ENCODE measurements at regions not wholly inside any gene's neighbourhood (a gene's known extent, or its start where the extent isn't known, plus 50 kb on each side); places are given as distances from the start of the nearest gene placed in this dataset.
"Not testable (repeated sequence)": the region's sequence is repeated elsewhere in the genome, so short reads cannot be mapped to it uniquely, and the experiment has no call there.

DNA sequence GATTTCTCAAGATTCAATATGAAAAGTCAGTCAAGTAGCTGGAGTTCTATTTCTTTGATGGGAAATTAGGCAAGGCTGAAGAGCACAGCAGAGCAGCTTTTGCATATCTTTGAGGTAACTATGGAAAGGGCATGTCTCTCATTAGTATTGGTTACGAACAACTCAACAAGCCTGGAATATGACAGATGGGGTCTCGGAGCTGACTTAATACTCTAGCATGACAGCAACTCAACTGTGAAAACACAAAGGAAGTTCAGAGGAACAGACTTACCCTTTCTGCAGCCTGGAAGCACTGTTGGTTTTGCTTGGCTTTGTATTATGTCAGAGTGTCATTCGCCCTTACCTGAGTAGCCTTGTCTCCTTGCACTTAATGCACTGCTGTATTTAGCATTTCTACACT lies 79.9 kb upstream of the AADAT start:
- Histone ChIP-seq H3K27me3 (no peaks in the 10 kb centered on the region), H3K9me3 (replicated peaks in 1 of 11) (peaks cover 0 to 12% (median 9%) of the 10 kb centered on the region in 11 experiments; a peak in 13 of 22 replicates)
- no peak for TF ChIP-seq Cebpa-rat (IDR thresholded peaks at IDR 0.05)

DNA sequence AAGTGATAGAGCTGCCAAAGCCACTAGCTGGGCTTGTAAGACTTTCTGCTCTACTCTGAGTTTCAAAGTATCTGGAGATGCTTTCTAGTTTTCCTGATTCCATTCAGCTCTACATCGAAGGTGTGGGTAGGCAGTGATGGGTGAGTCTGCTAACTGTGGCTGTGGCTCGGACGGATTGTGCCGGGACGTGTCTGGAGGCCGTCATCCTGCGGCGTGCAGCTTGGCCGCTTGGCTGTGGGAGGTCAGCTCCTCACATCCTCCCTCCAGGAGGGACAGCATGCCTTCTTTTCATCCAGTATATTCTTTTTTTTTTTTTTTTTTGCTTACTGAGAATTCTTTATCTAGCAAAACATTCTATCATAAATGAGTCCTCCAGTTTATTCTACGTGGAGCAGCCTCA lies 77.9 kb upstream of the AADAT start:
- no peaks in the 10 kb centered on the region for H3K4me1 ChIP-seq
- no peak overlapping the region for H3K27ac ChIP-seq
- no peaks in the 10 kb centered on the region for H3K36me3 ChIP-seq
- TF ChIP-seq Cebpa-rat (IDR thresholded peaks at IDR 0.05) = no peak
- H3K4me3 ChIP-seq = no peak overlapping the region
- no peaks in the 10 kb centered on the region for H4K20me1 ChIP-seq
- peaks cover 0 to 12% (median 9%) of the 10 kb centered on the region in 11 experiments; a peak in 13 of 22 replicates for H3K9me3 ChIP-seq (replicated peaks in 1 of 11)
- no peaks in the 10 kb centered on the region for H3K27me3 ChIP-seq
- H3K4me2 ChIP-seq = no peak overlapping the region
- H3K9ac ChIP-seq = no peak overlapping the region

More for the DNA sequence above, 79.9 kb upstream of the AADAT start:
- H3K4me1 ChIP-seq = no peaks in the 10 kb centered on the region
- no peaks in the 10 kb centered on the region for H4K20me1 ChIP-seq
- no peak overlapping the region for H3K4me2 ChIP-seq
- no peak overlapping the region for H3K9ac ChIP-seq
- no peak overlapping the region for H3K27ac ChIP-seq
- H3K36me3 ChIP-seq = no peaks in the 10 kb centered on the region
- H3K4me3 ChIP-seq = no peak overlapping the region

DNA sequence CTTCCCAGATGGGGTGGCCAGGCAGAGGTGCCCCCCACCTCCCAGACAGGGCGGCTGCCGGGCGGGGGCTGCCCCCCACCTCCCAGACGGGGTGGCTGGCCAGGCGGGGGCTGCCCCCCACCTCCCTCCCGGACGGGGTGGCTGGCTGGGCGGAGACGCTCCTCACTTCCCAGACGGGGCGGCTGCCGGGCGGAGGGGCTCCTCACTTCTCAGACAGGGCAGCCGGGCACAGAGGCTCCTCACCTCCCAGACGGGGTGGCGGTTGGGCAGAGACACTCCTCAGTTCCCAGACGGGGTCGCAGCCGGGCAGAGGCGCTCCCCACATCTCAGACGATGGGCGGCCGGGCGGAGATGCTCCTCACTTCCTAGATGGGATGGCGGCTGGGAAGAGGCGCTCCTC lies 76.4 kb upstream of the AADAT start:
- not testable (repeated sequence) for H3K9ac ChIP-seq, H4K20me1 ChIP-seq, H3K27me3 ChIP-seq, H3K27ac ChIP-seq, H3K4me2 ChIP-seq, H3K4me1 ChIP-seq, H3K4me3 ChIP-seq, H3K36me3 ChIP-seq
- H3K9me3 ChIP-seq (replicated peaks in 1 of 11) = peaks cover 0 to 12% (median 9%) of the 10 kb centered on the region in 11 experiments; a peak in 13 of 22 replicates

DNA sequence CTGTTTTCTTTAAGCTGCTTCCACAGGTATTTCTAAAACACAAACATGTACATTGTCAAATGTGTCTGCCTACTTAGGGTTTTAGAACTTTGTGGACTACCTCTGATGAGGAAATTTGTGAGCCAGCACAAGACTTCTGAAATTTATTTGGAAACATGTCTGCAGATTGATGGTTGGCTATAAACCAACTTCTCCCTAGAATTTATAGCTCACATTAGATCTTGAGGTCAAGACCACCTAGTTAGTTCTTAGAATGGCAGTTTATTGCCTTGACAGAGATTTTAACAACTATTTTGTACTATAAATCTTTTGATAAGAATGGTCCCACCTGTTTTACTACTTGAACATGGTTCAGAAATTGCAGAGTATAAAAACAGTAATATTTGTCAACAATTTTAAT lies 72.7 kb upstream of the AADAT start:
- no peak overlapping the region for H3K4me2 ChIP-seq
- H3K9me3 ChIP-seq (replicated peaks in 1 of 11) = peaks cover 0 to 14% (median 9%) of the 10 kb centered on the region in 11 experiments; a peak in 13 of 22 replicates
- no peaks in the 10 kb centered on the region for H3K4me1 ChIP-seq
- no peak for TF ChIP-seq Cebpa-rat (IDR thresholded peaks at IDR 0.05)
- H3K27me3 ChIP-seq = no peaks in the 10 kb centered on the region
- H3K27ac ChIP-seq = no peak overlapping the region
- no peaks in the 10 kb centered on the region for H4K20me1 ChIP-seq
- no peaks in the 10 kb centered on the region for H3K36me3 ChIP-seq
- H3K9ac ChIP-seq = no peak overlapping the region
- no peak overlapping the region for H3K4me3 ChIP-seq

DNA sequence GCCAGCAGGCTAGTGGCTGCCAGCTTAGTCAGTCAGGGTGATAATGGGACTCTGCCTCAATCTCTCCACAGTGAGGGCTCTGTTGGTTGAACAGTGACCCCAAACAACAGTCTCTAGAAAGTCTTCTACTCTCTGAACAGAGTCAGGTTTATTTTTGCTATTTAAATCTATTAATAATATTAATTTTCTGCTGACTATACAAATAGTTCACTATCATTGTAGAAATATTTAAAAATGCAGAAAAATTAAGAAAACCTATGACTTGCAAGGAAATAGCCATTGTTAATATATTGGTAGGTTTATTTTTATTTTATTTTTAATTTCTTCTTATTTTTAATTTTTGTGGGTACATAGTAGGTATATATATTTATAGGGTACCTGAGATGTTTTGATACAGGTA lies 67.9 kb upstream of the AADAT start:
- Histone ChIP-seq H3K4me1 (no peaks in the 10 kb centered on the region), H3K4me2 (no peak overlapping the region), H3K36me3 (no peaks in the 10 kb centered on the region), H3K27me3 (no peaks in the 10 kb centered on the region), H3K4me3 (no peak overlapping the region), H4K20me1 (no peaks in the 10 kb centered on the region), H3K9me3 (replicated peaks in 1 of 11) (peaks cover 0 to 6% (median 0%) of the 10 kb centered on the region in 11 experiments; a peak in 3 of 22 replicates), H3K27ac (no peak overlapping the region), H3K9ac (no peak overlapping the region)
- no peak for TF ChIP-seq Cebpa-rat (IDR thresholded peaks at IDR 0.05)

DNA sequence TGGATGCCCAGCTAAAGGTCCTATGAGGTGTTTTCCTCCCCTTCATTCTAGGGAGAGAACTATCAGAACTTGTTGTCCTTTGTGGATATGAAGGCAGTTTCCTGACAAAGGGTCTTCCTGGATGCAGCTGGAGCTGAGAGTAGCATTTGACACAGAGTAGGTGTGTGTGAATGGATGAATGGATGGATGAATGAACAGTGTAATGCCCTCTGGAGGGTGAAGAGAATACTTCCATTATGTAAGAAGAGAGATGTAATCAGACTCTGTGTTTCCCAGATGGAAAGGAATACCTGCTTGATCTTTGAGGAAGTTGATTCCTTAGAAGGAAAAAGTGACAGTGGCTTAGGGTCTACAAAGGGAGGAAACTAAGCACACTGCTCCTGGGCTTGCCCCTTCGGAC lies 55.4 kb upstream of the AADAT start:
- no peaks in the 10 kb centered on the region for H3K4me1 ChIP-seq
- H3K36me3 ChIP-seq = no peaks in the 10 kb centered on the region
- H4K20me1 ChIP-seq = no peaks in the 10 kb centered on the region
- no peaks in the 10 kb centered on the region for H3K27me3 ChIP-seq
- H3K4me2 ChIP-seq = no peak overlapping the region
- no peak overlapping the region for H3K4me3 ChIP-seq
- H3K9ac ChIP-seq = no peak overlapping the region
- no peak for TF ChIP-seq Cebpa-rat (IDR thresholded peaks at IDR 0.05)
- peaks cover 0 to 5% (median 0%) of the 10 kb centered on the region in 11 experiments; a peak in 1 of 22 replicates for H3K9me3 ChIP-seq (replicated peaks in 1 of 11)
- H3K27ac ChIP-seq = no peak overlapping the region

DNA sequence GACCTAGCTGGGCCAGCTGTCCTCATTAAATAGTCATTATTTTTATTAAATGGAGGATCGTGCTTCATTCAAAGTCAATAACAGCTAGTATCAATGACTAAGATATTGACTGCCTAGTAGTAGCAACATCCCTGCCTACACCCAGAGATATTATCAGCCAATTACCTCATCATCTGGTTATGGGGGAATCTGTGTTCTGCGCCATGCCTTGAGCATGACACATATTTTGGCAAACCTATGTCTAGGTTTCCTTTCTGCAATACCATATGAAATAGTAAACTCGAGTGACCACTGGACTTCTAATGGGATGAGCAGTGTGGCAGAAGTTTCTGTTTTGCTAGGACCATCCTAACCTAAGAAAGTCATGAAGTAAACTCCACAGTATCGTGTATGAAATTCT lies 50.0 kb upstream of the AADAT start:
- TF ChIP-seq Cebpa-rat (IDR thresholded peaks at IDR 0.05) = no peak
- Histone ChIP-seq H3K27me3 (no peaks in the 10 kb centered on the region), H3K27ac (no peak overlapping the region), H3K4me2 (no peak overlapping the region), H3K4me3 (no peak overlapping the region), H3K9me3 (replicated peaks in 1 of 11) (peaks cover 0 to 3% (median 0%) of the 10 kb centered on the region in 11 experiments; a peak in 4 of 22 replicates), H3K9ac (no peak overlapping the region), H4K20me1 (no peaks in the 10 kb centered on the region), H3K36me3 (no peaks in the 10 kb centered on the region), H3K4me1 (no peaks in the 10 kb centered on the region)

All from BLaER1 treated with 17β-estradiol and CSF1 and Interleukin-3, amounts not matched to agents 10 nM and 100 nM (cell line).